DND-41 (cell line): ENCODE measurements at regions not wholly inside any gene's neighbourhood (a gene's known extent, or its start where the extent isn't known, plus 50 kb on each side); places are given as distances from the start of the nearest gene placed in this dataset.

ENCODE experiments used
- CTCF ChIP-seq: IDR thresholded peaks from 2 replicates; pipeline ENCODE4 v1.5.1; 2012; ENCODE audit warnings: borderline replicate concordance, low read length, moderate library complexity, mild to moderate bottlenecking; ENCODE audit not compliant: poor library complexity, severe bottlenecking; ENCODE audit errors: extremely low read depth
- EZH2 ChIP-seq: IDR thresholded peaks from 3 replicates; pipeline ENCODE4 v1.6.1; 2012; ENCODE audit warnings: borderline replicate concordance, low read depth, mild to moderate bottlenecking, moderate library complexity, low read length, inconsistent platforms; ENCODE audit not compliant: severe bottlenecking

GRCh38 chr5:104526866-104527265 is 964.3 kb upstream of the NUDT12 start:
- TF ChIP-seq CTCF, result no peak
- no peak for TF ChIP-seq EZH2
